K562 (cell line): ENCODE measurements at regions not wholly inside any gene's neighbourhood (a gene's known extent, or its start where the extent isn't known, plus 50 kb on each side); places are given as distances from the start of the nearest gene placed in this dataset.

Experiments used
- CEBPB ChIP-seq: fragments of 450-650 bp; IDR thresholded peaks from 2 replicates; pipeline ENCODE4 v1.6.1; 2016; ENCODE audit warnings: missing genetic modification characterization, missing compliant biosample characterization
- CTCF ChIP-seq, 3 experiments: IDR thresholded peaks in 2 of 3; conservative IDR thresholded peaks in 1 of 3; 2 replicates each; pipeline ENCODE4 v1.5.1; 2011 to 2012; ENCODE audit warnings: low read length in 3 of 3, mild to moderate bottlenecking in 3 of 3, control low read depth in 2 of 3, improper control_type of control experiment in 1 of 3, inconsistent platforms in 1 of 3, low read depth in 1 of 3, mixed read lengths in 1 of 3, moderate library complexity in 1 of 3; ENCODE audit not compliant: insufficient read depth in 2 of 3
- ERF ChIP-seq: fragments of 450-650 bp; formaldehyde crosslinking; IDR thresholded peaks from 2 replicates; pipeline ENCODE4 v1.4.0; 2020; ENCODE audit warnings: mild to moderate bottlenecking, mixed read lengths
- IRF9 ChIP-seq: fragments of 450-650 bp; IDR thresholded peaks from 2 replicates; pipeline ENCODE4 v1.6.1; 2016; ENCODE audit warnings: missing biosample characterization, missing genetic modification characterization
- MEF2A ChIP-seq: IDR thresholded peaks from 2 replicates; pipeline ENCODE4 v1.6.1; 2011; ENCODE audit warnings: low read depth, mild to moderate bottlenecking, low read length, moderate library complexity; ENCODE audit not compliant: control insufficient read depth
- POLR2A ChIP-seq: fragments of 450-650 bp; conservative IDR thresholded peaks from 2 replicates; pipeline ENCODE4 v1.6.1; 2016
- THAP7 ChIP-seq: fragments of 250-450 bp; sonication (Bioruptor Pico); IDR thresholded peaks from 2 replicates; pipeline ENCODE4 v1.5.0; 2021
- ZNF311 ChIP-seq: fragments of 250-450 bp; sonication (Bioruptor Pico); IDR thresholded peaks from 2 replicates; pipeline ENCODE4 v1.4.0; 2020; ENCODE audit warnings: mild to moderate bottlenecking, moderate library complexity
- TF ChIP-seq, protein P1 (sequence below): sonication (generic); formaldehyde crosslinking; IDR thresholded peaks from 2 replicates; pipeline ENCODE4 v1.9.0; 2022; ENCODE audit warnings: mild to moderate bottlenecking, missing genetic modification reagents
- TF ChIP-seq, protein P2 (sequence below): sonication (generic); formaldehyde crosslinking; IDR thresholded peaks from 2 replicates; pipeline ENCODE4 v1.8.0; 2022; ENCODE audit warnings: mild to moderate bottlenecking, missing genetic modification reagents, borderline replicate concordance

DNA sequence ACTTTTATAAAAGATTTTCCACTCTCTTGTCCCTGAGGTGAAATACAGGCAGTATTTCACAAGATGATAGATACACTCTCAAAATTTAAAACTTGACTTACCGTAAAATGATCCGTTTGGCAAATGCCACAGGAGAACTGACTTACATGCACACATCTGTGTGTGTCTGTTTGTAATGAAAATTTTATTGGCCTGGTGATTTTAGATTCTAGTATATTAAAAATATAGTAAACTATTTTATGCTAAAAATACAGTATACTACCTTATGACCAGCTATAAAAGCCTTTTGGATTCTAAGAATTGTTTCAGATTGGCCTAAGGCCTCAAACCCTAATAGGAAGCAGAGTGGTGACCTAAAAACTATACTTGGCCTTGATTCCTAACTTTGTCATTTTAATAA is 362.7 kb downstream of the IPMK start:
- TF ChIP-seq ZNF311 (CRISPR knock-in tag) (no peak), CEBPB (tag) (no peak), ERF (CRISPR knock-in tag) (no peak), CTCF (IDR thresholded peaks at IDR 0.05 in 2 of 3, conservative IDR thresholded peaks at IDR 0.05 in 1 of 3; ENCODE audit: insufficient read depth in 2 of 3, low read depth in 1 of 3, low read length in 3 of 3) (no peak), IRF9 (tag) (no peak), POLR2A (no peak), THAP7 (CRISPR knock-in tag) (no peak), MEF2A (no peak)
- TF ChIP-seq, protein P1, sequence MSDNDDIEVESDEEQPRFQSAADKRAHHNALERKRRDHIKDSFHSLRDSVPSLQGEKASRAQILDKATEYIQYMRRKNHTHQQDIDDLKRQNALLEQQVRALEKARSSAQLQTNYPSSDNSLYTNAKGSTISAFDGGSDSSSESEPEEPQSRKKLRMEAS: no peak
- TF ChIP-seq, protein P2, sequence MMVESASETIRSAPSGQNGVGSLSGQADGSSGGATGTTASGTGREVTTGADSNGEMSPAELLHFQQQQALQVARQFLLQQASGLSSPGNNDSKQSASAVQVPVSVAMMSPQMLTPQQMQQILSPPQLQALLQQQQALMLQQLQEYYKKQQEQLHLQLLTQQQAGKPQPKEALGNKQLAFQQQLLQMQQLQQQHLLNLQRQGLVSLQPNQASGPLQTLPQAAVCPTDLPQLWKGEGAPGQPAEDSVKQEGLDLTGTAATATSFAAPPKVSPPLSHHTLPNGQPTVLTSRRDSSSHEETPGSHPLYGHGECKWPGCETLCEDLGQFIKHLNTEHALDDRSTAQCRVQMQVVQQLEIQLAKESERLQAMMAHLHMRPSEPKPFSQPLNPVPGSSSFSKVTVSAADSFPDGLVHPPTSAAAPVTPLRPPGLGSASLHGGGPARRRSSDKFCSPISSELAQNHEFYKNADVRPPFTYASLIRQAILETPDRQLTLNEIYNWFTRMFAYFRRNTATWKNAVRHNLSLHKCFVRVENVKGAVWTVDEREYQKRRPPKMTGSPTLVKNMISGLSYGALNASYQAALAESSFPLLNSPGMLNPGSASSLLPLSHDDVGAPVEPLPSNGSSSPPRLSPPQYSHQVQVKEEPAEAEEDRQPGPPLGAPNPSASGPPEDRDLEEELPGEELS (CRISPR knock-in tag): no peak
